EH (cell line): ENCODE measurements at regions not wholly inside any gene's neighbourhood (a gene's known extent, or its start where the extent isn't known, plus 50 kb on each side); places are given as distances from the start of the nearest gene placed in this dataset.
"Not testable (repeated sequence)": the region's sequence is repeated elsewhere in the genome, so short reads cannot be mapped to it uniquely, and the experiment has no call there.

Experiments
- DNase-seq: peaks from one replicate; pipeline ENCODE4 v3.0.0-alpha.2; 2015; ENCODE audit warnings: low read depth

DNA sequence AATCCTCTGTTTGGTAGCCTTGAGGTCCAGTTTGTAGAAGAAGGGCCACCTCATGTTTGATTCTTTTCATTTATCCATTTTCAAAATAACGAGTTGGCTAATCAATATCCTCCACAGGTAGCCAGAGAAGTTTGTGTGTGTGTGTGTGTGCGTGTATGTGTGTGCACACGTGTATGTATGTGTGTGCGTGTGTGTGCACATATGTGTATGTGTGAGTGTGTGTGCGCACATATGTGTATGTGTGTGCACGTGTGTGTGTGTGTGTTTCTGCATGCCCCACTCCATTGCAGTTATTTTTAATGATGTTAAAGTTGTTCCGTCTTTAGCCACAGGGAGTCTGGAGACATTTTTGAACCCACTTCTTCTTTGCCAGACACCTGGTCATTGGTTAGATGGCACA is 112.8 kb upstream of the PRKCQ start:
- DNase-seq, result no peak

DNA sequence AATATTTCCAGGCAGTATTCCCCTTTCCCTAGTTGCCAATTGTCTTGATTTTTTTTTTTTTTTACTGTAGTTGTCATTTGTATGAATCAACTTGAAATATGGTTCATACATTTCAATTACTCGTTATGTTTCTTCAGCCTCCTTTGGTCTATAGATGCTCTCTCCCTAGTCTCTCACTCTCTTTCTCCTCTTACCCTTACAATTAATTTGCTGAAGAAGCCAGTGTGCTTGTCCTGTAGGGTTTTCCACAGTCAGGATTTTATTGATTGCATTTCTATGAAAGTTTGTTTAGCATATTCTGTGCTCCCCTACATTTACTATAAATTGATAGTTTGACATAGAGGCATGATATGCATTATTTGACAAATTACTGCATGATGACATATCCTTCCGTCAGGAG is 112.0 kb upstream of the PRKCQ start:
- DNase-seq, result no peak

DNA sequence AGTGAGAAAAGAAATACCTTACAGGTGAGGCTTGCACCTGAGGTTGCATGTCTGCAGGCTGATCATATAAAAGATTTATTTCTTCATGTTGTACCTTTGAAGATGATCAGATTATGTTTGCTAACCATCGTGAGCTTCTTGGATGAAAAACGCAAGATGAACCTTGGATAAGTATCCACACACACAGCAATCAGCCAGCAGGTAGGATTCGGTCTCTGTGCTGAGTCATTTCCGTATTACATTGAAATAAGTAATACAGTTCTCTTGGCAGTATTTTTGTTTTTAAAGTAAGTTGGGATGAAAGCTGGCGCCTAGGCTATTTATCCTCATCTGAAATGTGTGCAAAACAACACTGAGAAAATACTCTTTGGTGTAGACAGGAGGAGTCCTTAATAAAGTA is 109.0 kb upstream of the PRKCQ start:
- DNase-seq, result no peak

DNA sequence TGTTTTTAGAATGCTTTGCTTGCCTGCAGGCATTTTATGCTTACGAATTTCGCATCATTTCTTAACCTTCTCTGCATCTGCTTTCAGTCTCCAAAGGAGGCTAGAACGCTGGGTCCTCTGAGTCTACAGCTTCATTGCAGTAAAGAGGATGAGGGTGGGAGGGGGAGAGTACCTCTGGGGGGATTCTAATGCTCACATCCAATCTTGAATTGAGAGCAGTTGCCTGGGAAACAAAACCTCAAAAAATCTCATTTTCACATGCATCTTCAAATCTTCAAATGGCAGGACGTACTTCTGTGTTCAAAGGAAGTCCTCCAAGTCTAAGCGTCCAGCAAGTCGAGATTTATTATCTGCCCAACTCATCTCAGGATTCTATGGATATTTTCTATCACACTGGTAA is 100.7 kb upstream of the PRKCQ start:
- no peak for DNase-seq

DNA sequence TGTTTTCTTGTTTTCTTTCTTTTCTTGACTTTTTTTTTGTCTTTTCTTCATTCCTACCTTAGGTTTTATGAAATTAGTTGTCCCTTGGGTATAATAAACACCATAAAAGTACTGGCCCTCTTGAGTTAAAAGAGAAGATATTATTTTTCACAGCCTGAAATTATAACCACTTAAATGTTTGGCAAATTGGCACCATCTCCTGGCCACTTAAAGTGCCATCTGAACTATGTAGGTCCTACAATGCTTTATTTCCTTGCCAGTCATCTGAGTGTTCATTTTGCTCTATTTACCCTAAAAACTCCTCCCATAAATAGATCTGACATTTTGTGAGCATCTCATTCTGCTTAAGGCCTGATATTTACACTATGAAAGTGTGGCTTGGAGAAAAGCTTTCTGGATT is 98.9 kb upstream of the PRKCQ start:
- DNase-seq, result no peak

DNA sequence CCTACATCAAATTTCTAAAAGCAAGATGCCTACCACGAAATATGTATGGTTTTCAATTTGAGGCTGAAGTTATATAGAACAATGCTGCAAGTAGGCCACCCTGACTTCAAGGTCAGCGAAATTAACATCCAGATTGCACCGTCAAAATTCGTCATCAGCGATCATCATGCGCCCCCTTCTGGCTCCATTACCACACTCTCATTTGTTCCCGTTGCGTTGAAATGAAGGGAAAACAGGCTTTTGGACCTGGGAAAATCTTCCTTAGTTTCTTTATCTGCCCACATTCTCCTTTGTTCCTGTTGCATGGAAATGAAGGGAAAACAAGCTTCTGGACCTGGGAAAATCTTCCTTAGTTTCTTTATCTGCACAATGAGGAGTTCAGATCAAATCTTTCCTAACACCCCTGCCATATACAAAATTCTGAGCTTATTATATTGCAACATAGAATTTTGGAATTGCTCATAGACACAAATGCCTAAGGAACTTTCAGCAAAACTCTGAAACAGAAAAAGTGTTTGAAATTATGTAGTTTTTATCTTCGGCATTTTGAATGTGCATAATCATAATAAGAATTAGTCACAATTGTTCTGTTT is 98.2 kb upstream of the PRKCQ start:
- peak; percentile 33 for DNase-seq

DNA sequence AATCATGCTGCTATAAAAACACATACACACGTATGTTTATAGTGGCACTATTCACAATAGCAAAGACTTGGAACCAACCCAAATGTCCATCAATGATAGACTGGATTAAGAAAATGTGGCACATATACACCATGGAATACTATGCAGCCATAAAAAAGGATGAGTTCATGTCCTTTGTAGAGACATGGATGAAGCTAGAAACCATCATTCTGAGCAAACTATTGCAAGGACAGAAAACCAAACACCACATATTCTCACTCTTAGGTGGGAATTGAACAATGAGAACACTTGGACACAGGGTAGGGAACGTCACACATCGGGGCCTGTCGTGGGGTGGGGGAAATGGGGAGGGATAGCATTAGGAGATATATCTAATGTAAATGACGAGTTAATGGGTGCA is 97.1 kb upstream of the PRKCQ start:
- DNase-seq, result not testable (repeated sequence)

DNA sequence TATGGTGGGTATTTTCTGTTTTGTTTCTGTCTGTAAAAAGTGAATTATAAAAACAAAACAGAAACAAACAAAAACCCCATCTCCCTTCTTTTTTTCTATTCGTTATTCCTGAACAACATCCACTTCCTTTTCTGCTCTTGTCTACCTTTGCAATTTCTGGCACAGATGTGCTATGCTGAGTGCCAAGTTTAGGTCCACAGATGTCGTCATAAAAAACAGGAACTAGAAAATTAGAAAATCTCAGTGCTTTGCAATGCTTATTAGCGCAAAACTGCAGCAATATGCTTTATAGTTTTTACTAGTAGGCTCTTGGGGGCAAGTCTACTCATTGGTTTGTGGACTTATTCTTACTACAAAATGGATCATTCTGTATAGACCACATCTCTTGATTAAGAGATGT is 94.2 kb upstream of the PRKCQ start:
- no peak for DNase-seq

DNA sequence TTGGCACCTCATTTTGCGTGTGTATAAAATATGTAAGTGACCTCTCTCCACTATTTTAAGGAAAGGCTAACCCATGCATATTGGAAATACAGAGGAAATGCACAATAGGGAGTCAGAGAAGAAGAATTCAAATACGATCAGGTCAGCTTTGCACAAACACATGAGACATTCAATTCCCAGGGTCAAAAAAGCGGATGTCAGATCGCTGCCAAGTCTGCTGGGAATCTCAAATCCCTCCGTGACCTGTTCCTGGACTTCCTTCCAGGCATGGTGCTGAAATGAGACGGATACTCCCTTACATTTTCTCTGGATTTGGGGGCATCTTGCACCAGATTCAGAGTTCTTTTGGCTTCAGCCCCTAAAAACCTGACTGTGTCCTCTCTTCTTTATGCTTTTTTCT is 91.9 kb upstream of the PRKCQ start:
- no peak for DNase-seq

DNA sequence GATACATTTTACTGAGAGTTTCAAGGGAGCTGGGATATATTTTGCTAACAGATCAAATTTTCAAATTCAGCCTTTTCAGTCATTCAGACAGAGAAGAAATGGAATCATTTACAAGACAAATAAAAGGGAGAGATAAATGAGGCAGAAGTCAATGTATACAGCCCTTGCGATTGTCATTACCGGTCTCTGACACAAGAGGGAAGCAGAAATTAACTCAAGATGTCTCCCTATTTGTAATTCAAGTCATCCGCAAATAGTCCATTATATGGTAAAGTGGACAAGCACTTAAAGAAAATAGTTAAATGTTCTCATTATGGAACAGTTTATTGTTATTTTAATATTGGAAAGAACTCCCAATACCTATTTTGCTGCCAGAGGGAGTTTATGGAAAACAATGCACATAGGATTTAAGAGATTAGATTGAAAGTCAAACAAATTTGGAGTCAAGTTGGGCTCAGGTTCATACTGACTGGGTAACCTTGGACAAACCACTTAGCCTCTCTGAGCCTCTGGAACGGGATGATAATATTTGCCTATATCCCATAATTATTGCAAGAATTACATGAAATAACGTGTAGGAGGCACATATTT is 89.3 kb upstream of the PRKCQ start:
- peak; percentile 62 for DNase-seq

DNA sequence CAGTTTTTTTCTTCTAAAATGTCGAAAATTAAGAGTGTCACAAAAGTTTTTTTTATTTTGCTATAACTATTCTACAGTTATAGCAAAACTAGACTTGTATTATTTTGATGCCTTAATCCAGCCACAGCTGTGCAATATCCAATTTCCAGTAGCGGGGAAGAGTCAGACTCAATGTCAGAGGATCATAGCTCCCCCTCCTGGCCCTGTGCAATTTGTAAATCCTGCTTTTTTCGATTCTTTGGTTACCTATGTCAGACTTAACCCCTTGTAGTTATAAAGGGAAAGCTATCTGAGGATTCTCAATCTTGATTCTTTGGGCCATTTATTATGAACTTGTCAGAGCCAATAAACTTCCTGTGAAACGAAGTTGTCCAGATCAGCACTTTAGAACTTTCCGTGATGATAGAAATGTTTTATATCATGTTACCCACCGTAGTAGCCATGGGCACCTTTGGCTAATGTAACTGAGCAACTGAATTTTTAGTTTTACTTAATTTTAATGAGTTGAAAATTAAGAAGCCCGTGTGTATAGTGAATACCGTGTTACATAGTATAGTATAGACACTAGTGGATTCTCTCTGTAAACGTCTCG is 87.7 kb upstream of the PRKCQ start:
- peak; percentile 28 for DNase-seq

DNA sequence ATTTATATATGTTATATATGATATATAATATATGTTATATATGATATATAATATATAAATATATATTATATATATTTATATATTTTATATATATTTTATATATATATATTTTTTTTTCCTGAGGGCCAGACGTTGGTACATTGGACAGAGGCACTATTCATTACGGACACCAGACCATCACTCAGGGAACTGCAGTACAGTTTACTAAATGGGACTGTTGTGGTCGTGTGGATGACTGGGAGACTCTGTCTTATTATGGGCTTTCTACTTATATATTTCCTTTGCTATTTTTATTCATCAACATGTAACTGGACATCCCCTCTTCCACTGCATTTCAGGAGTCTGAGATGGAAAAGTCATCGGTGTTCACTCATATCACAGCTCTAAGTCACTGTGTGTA is 87.1 kb upstream of the PRKCQ start:
- no peak for DNase-seq

DNA sequence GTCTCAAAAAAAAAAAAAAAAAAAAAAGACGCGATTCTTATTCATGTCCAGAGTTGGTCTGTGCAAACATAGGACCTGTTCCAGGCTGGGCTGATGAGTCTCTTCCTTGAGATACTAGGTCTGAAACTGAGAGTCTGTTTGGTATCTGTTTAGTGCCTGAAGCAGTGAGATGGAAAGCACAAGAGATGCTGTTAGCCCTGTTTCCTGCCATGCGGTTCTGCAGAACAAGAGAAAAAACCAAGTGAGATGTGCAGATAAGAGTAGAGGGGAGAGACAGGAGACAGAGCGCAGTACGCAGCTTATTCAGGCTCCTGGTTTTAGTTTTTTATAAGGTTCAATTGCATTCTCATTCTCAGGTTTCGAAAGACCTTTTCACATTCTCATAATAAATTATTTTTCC is 85.8 kb upstream of the PRKCQ start:
- no peak for DNase-seq

DNA sequence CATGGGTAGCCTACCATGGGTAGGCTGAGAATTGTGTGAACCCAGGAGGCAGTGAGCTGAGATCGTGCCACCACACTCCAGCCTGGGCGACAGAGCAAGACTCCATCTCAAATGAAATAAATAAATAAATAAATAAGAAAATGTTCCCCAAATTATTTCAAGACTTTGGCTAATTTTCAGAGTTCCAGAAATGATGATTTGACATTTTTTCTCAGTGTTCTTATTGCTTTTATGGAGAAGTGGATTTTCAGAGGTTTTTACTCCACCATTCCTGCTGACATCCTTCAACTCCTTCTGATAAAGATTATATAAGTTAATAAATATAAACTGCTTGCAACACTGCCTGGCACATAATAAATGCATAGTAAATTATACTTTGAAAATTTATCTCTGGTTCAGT is 80.4 kb upstream of the PRKCQ start:
- no peak for DNase-seq

DNA sequence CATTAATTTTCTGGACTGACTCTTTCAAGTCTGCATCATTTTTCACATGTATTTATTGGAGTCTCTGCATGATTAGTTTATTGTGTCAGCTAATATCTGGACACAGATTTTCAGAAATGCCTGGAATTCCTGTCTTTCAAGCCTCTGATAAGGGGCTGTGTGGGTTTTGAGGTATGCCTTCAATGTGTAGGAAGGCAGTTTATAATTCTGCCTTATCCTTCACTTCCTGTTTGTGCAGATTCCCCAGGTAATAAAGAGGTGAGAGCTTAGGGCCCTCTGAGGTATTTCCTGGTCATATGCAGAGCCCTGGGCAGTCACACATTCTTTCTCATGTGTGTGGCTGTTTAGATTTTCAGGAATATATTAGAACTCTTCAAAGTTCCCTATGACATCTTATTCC is 79.4 kb upstream of the PRKCQ start:
- no peak for DNase-seq

DNA sequence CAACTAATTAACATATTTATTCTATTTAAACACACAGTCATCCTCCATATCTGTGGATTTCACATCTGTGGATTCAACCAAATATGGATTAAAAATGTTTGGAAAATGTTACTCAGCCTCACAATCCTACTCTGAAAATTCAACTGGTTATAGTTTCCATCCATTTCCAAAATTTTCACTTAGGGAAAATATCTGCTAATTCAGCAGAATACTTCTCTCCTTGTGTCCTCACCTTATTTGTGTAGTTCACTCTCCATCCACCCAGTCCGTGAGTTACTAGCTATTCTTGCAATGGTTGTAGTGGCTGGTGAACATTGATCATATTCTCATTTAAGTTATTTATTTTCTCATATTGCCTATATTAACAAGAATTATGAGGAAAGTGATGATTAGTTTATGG is 77.6 kb upstream of the PRKCQ start:
- no peak for DNase-seq

DNA sequence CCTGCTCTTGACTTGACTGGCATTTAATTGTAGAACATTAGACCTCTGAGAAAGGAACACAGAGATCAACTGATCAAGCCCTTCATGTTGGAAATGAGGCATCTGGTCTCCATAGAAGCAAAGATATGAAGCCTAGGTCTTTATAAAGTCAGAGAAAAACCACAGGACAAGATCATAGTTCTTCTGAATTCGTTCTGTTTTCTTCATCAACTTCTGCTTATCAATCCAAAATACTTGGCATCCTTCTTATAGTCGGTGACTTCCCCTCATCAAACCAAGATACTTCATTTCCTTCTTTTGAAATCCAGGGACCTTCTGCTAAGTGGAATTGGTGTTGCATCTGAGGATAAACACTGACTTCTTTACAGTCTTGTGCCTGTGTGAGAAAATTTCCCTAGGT is 77.1 kb upstream of the PRKCQ start:
- DNase-seq, result no peak

DNA sequence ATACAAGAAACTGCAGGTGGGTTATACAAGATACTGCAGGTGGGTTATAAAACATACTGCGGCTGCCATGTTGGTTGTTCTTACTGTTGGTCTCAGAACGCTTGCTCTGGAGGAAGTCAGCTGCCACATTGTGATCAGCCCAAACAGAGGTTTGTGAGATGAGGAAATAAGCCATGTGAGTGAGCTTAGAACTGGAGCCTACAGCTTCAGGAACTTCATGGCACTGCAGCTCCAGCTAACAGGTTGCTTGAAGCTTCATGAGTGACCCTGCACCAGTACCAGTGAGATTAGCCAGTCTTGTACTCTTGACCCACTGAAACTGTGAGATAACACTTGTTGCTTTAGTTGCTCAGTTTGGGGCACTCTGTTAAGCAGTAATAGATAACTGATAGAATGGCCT is 74.5 kb upstream of the PRKCQ start:
- DNase-seq, result no peak

DNA sequence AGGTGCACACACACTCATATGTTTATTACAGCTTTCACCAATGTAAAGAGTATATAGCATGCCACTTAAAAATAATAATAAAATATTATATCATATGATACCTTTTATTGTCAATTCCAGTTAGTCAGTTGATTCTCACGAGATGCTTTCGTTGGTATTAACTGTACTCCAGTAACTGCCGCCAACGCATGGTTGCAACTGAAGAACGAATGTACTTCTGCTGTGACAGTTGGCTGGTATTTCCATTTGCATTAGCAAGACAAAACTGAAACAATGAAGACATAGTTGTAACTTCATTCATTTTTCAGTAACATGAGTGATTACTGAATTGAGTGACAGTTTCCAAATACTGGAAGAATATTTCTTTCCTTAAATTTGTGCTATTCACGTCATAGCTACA is 70.5 kb upstream of the PRKCQ start:
- no peak for DNase-seq

DNA sequence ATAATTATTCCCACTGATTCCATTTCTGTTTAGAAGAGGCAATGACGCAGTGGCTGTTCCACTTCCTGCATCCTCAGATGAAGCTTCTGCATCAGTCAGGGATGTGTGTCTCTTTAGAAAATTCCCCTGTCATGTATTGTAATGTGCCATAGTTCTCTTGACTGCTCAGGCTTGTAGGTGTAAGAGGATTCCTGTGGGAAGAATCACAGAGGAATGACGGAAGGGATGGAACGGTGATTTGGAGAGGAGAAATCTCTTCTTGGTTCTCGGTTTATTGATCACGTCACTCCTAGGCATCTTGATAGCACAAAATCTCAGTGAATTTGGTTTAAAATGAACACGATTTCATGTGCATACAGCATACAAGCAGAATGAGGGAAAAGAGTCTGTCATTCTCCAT is 69.8 kb upstream of the PRKCQ start:
- no peak for DNase-seq

DNA sequence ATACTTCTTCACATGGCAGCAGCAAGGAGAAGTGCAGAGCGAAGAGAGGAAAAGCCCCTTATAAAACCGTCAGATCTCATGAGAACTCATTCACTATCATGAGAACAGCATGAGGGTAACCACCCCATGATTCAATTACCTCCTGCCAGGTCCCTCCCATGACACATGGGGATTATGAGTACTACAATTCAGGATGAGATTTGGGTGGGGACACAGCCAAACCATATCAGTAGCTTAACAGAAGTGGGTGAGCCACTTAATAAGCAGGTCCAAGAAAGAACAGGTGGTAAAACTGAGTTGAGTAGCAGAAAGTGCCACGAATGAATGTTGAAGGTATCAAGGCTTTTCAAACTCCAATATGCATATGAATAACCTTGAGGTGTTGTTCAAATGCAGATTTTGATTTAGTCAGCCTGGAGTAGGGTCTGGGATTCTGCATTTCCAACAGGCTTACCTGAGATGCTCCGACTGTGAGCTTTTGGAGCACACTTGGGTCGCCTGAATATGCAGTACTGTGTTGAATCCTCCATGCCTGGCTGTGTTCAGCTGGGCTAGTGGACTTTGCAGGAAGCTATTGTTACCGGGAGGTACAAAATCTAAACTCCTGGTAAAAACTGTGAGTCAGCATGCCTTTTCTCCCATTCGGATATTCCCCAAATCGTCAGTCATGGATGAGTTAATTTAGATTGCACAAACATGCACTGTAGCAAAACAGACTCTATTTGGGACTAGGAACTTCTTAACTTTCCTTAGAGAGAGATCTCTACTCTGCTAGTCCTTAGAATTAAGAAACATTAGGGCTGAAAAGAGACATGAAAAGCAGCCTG is 69.0 kb upstream of the PRKCQ start:
- no peak for DNase-seq

DNA sequence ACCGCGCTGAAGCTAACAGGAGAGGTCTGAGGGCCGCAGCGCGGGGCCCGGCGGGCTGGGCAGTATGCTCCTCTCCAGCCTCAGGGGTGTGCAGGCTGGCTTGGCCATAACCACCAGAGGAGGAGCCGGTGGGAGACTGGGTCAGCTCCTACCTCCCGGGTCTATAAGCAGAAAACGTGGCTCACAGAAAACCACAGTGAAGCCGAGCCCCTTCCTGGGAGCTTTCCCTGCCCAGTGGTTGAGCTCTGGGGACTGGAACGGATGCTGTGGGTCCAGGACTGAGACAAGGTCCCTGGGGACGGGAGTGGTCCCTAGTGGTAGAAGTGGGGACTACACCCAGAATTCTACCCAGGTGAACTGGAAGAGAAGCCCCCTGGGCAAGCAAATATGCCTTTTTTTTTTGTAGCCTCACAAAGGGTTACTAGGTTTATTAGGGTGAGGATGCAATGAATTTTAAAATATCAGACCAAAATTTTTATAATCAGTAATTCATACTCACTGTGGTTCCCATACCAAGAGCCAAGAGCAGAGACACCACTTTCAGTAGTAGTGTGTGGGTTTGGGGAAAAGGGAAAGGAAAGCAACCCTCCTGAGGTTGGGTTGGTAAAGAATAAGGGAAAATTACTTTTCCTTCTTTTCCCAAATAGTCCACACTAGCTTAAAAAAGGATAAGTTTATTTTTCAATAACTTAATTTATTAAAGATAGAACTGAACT is 67.9 kb upstream of the PRKCQ start:
- peak; percentile 45 for DNase-seq

DNA sequence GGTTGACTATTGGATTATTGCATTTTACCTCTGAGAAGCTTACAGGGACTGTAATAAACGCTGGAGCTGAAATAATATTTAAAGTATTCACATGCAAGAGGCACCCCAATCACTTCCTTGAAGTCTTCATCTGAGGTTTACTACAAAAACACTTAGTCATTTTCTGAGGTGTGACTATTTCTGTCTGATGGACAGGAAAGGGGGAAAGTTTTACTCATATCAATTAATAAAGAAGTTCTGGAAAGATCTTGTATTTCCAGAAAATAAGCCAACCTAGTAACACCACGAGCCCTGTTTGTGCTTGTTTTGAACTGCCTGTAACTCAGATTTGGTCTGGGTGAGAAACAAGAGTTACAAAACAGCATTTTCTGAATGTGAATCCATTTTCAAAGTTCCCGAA is 63.9 kb upstream of the PRKCQ start:
- no peak for DNase-seq
